Peyer's patch (tissue), 4 donors: ENCODE measurements at regions not wholly inside any gene's neighbourhood (a gene's known extent, or its start where the extent isn't known, plus 50 kb on each side); places are given as distances from the start of the nearest gene placed in this dataset.

Source experiments
- CTCF ChIP-seq, 6 experiments: fragments of 450-650 bp in 4 of 6; fragments of 200-600 bp in 2 of 6; sonication (generic) in 1 of 6; IDR thresholded peaks; one replicate each; pipeline ENCODE4 v1.5.1; 2017 to 2019; ENCODE audit warnings: antibody characterized with exemption in 6 of 6, mild to moderate bottlenecking in 3 of 6, moderate library complexity in 1 of 6
- POLR2A ChIP-seq, 2 donors: fragments of 450-650 bp; IDR thresholded peaks; one replicate each; pipeline ENCODE4 v1.5.1; 2017; ENCODE audit warnings: antibody characterized with exemption in 2 of 2, mild to moderate bottlenecking in 2 of 2, moderate library complexity in 2 of 2

GRCh38 chr4:158446106-158446505, 75.6 kb upstream of the RXFP1 start:
- TF ChIP-seq CTCF (IDR thresholded peaks at IDR 0.05) (no peak), POLR2A (IDR thresholded peaks at IDR 0.05) (no peak)
